GM19468 (cell line): ENCODE measurements at regions not wholly inside any gene's neighbourhood (a gene's known extent, or its start where the extent isn't known, plus 50 kb on each side); places are given as distances from the start of the nearest gene placed in this dataset.
"Not testable (repeated sequence)": the region's sequence is repeated elsewhere in the genome, so short reads cannot be mapped to it uniquely, and the experiment has no call there.

ENCODE experiments used
- ATAC-seq: cut with Tn5 transposase; IDR thresholded peaks from one replicate; pipeline ENCODE4 v1.9.1; 2021; ENCODE audit warnings: mild to moderate bottlenecking, moderate library complexity, moderate number of reproducible peaks; ENCODE audit not compliant: unreplicated experiment; ENCODE audit errors: extremely low read depth

GRCh38 chr2:56018267-56018666 lies 94.7 kb upstream of the EFEMP1 start:
- no peak for ATAC-seq

- ATAC-seq: no peak
Measured at GRCh38 chr2:56021136-56021474, 97.5 kb upstream of the EFEMP1 start.

GRCh38 chr2:56021579-56021978 lies 98.0 kb upstream of the EFEMP1 start:
- no peak for ATAC-seq

- ATAC-seq: no peak
Measured at GRCh38 chr2:56025469-56026193, 102.0 kb upstream of the EFEMP1 start.

GRCh38 chr2:56026828-56027227 lies 103.2 kb upstream of the EFEMP1 start:
- no peak for ATAC-seq

- no peak for ATAC-seq
Measured at GRCh38 chr2:56030062-56030461, 106.5 kb upstream of the EFEMP1 start.

GRCh38 chr2:56030901-56031300 lies 107.3 kb upstream of the EFEMP1 start:
- ATAC-seq: no peak

GRCh38 chr2:56034258-56034657 lies 110.7 kb upstream of the EFEMP1 start:
- ATAC-seq: no peak

GRCh38 chr2:56040189-56040588 lies 116.6 kb upstream of the EFEMP1 start:
- no peak for ATAC-seq

GRCh38 chr2:56040834-56041233 lies 117.3 kb upstream of the EFEMP1 start:
- ATAC-seq: no peak

GRCh38 chr2:56047136-56047535 lies 123.6 kb upstream of the EFEMP1 start:
- ATAC-seq: no peak

GRCh38 chr2:56049233-56049845 lies 125.8 kb upstream of the EFEMP1 start:
- no peak for ATAC-seq

GRCh38 chr2:56053679-56054078 lies 130.1 kb upstream of the EFEMP1 start:
- ATAC-seq: no peak

GRCh38 chr2:56055405-56055804 lies 128.4 kb upstream of the CCDC85A start:
- no peak for ATAC-seq

- ATAC-seq: not testable (repeated sequence)
Measured at GRCh38 chr2:56061327-56061726, 122.5 kb upstream of the CCDC85A start.

GRCh38 chr2:56068746-56069145 lies 115.0 kb upstream of the CCDC85A start:
- no peak for ATAC-seq

- ATAC-seq: no peak
Measured at GRCh38 chr2:56077359-56077915, 106.4 kb upstream of the CCDC85A start.

- no peak for ATAC-seq
Measured at GRCh38 chr2:56082665-56083064, 101.1 kb upstream of the CCDC85A start.

GRCh38 chr2:56084111-56084901 lies 99.5 kb upstream of the CCDC85A start:
- ATAC-seq: no peak

GRCh38 chr2:56086336-56086735 lies 97.5 kb upstream of the CCDC85A start:
- no peak for ATAC-seq

- no peak for ATAC-seq
Measured at GRCh38 chr2:56088411-56088810, 95.4 kb upstream of the CCDC85A start.
